Breast epithelium (tissue), 3 donors: ENCODE measurements at regions not wholly inside any gene's neighbourhood (a gene's known extent, or its start where the extent isn't known, plus 50 kb on each side); places are given as distances from the start of the nearest gene placed in this dataset.

Experiments
- POLR2A ChIP-seq: fragments of 450-650 bp; IDR thresholded peaks from one replicate; pipeline ENCODE4 v1.6.1; 2016; ENCODE audit warnings: antibody characterized with exemption, mild to moderate bottlenecking, moderate library complexity
- POLR2AphosphoS5 ChIP-seq, 3 donors: sonication (generic); formaldehyde crosslinking; IDR thresholded peaks; one replicate each; pipeline ENCODE4 v1.6.1; 2017; ENCODE audit warnings: antibody characterized with exemption in 3 of 3
- TF ChIP-seq, protein P1 (sequence below), 3 donors: fragments of 450-650 bp; IDR thresholded peaks; one replicate each; pipeline ENCODE4 v1.5.1; 2016 to 2017; ENCODE audit warnings: antibody characterized with exemption in 3 of 3, mild to moderate bottlenecking in 3 of 3, moderate library complexity in 3 of 3

DNA sequence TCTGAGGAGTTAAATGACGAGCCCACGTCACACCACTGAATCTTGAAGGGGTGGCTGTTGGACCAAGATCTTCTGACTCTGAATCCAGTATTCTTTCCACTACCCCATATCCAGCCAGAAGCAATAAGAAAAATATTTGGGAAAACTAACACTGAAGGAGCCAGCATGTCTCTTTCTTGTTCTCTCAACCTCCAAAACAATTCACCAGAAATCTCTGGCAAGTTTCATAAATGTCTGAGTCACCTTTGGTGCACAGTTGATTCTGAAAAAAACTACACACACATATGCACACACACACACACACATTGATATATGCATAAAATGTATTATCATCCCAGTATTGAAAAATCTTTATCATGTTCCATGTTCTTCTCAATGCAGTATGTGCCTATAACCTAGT is 104.3 kb upstream of the BLID start:
- TF ChIP-seq, protein P1, sequence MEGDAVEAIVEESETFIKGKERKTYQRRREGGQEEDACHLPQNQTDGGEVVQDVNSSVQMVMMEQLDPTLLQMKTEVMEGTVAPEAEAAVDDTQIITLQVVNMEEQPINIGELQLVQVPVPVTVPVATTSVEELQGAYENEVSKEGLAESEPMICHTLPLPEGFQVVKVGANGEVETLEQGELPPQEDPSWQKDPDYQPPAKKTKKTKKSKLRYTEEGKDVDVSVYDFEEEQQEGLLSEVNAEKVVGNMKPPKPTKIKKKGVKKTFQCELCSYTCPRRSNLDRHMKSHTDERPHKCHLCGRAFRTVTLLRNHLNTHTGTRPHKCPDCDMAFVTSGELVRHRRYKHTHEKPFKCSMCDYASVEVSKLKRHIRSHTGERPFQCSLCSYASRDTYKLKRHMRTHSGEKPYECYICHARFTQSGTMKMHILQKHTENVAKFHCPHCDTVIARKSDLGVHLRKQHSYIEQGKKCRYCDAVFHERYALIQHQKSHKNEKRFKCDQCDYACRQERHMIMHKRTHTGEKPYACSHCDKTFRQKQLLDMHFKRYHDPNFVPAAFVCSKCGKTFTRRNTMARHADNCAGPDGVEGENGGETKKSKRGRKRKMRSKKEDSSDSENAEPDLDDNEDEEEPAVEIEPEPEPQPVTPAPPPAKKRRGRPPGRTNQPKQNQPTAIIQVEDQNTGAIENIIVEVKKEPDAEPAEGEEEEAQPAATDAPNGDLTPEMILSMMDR (IDR thresholded peaks at IDR 0.05): no peak
- no peak for TF ChIP-seq POLR2A
- no peak for TF ChIP-seq POLR2AphosphoS5 (IDR thresholded peaks at IDR 0.05)
